ENCODE measurements at regions not wholly inside any gene's neighbourhood (a gene's known extent, or its start where the extent isn't known, plus 50 kb on each side); places are given as distances from the start of the nearest gene placed in this dataset.

DNA sequence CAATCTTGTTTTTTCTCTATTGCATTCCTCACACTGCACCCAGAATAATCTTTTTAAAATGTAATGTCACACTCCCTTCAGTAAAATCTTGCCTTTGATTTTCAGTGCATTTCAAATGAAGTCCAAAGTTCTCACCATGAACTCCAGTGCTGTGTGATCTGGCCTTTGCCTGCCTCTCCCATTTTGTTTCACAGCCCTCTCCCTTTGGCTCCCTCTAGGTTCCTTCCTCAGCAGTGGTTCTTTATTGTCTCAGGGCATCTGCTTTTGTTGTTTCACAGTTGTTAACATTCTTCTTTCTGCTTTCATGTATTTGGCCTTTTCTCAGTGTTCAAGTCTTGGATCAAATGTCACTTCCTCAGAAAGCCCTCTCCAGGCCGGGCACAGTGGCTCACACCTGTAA lies 84.5 kb upstream of the AMN1 start:
- TF ChIP-seq, protein P1, sequence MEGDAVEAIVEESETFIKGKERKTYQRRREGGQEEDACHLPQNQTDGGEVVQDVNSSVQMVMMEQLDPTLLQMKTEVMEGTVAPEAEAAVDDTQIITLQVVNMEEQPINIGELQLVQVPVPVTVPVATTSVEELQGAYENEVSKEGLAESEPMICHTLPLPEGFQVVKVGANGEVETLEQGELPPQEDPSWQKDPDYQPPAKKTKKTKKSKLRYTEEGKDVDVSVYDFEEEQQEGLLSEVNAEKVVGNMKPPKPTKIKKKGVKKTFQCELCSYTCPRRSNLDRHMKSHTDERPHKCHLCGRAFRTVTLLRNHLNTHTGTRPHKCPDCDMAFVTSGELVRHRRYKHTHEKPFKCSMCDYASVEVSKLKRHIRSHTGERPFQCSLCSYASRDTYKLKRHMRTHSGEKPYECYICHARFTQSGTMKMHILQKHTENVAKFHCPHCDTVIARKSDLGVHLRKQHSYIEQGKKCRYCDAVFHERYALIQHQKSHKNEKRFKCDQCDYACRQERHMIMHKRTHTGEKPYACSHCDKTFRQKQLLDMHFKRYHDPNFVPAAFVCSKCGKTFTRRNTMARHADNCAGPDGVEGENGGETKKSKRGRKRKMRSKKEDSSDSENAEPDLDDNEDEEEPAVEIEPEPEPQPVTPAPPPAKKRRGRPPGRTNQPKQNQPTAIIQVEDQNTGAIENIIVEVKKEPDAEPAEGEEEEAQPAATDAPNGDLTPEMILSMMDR (IDR thresholded peaks at IDR 0.05): no peak
- no peak for TF ChIP-seq POLR2A (IDR thresholded peaks at IDR 0.05)
- TF ChIP-seq POLR2AphosphoS5 (IDR thresholded peaks at IDR 0.05): no peak
